PC-9 (cell line): ENCODE measurements at regions not wholly inside any gene's neighbourhood (a gene's known extent, or its start where the extent isn't known, plus 50 kb on each side); places are given as distances from the start of the nearest gene placed in this dataset.

Experiments
- BruUV-seq: library from RNA; stranded (reverse); fragments of 400-500 nt; replicated peaks from 2 replicates; lab custom pipeline; 2021; lab: Mats Ljungman, UMichigan
- CTCF ChIA-PET: fragments of 300-600 bp; sonication (Branson Sonifier 250); formaldehyde crosslinking; loops from one replicate; lab custom pipeline; 2022; ENCODE audit warnings: antibody characterized with exemption; lab: Charles Lee
- POLR2A ChIA-PET: fragments of 300-600 bp; sonication (Branson Sonifier 250); formaldehyde crosslinking; loops from one replicate; lab custom pipeline; 2022; ENCODE audit warnings: antibody characterized with exemption; ENCODE audit not compliant: unreplicated experiment; lab: Charles Lee
- DNase-seq, 2 experiments: peaks; one replicate each; pipeline versions ENCODE4 v3.0.0 to v3.0.0-alpha.2; 2015 to 2022; ENCODE audit warnings: mixed read lengths in 1 of 2
- H2AFZ ChIP-seq: fragments of 200-600 bp; sonication (generic); 2 replicates; pipeline ENCODE4 v1.8.1; 2017; ENCODE audit warnings: antibody characterized with exemption
- H3F3A ChIP-seq: fragments of 200-600 bp; sonication (generic); 2 replicates; pipeline ENCODE4 v1.8.1; 2017; ENCODE audit warnings: antibody characterized with exemption, mild to moderate bottlenecking, low read depth; ENCODE audit not compliant: insufficient read depth
- H3K27ac ChIP-seq: fragments of 200-600 bp; sonication (generic); 2 replicates; pipeline ENCODE4 v1.6.1; 2016; ENCODE audit warnings: mixed run types
- H3K27me3 ChIP-seq: fragments of 200-600 bp; sonication (generic); 2 replicates; pipeline ENCODE4 v1.6.1; 2016; ENCODE audit warnings: low read depth, mixed run types; ENCODE audit not compliant: insufficient read depth
- H3K36me3 ChIP-seq: fragments of 200-600 bp; sonication (generic); 2 replicates; pipeline ENCODE4 v1.6.1; 2016; ENCODE audit warnings: low read depth, mixed run types
- H3K4me1 ChIP-seq: fragments of 200-600 bp; sonication (generic); replicated peaks from 2 replicates; pipeline ENCODE4 v1.6.1; 2016; ENCODE audit warnings: mixed run types; ENCODE audit not compliant: insufficient read depth
- H3K4me2 ChIP-seq: fragments of 200-600 bp; sonication (generic); 2 replicates; pipeline ENCODE4 v1.6.1; 2017; ENCODE audit warnings: mixed run types
- H3K4me3 ChIP-seq: fragments of 200-600 bp; sonication (generic); 2 replicates; pipeline ENCODE4 v1.6.1; 2016; ENCODE audit warnings: mixed run types
- H3K79me2 ChIP-seq: fragments of 200-600 bp; sonication (generic); 2 replicates; pipeline ENCODE4 v1.6.1; 2017; ENCODE audit warnings: low read depth, mixed run types
- H3K9me2 ChIP-seq: fragments of 200-600 bp; sonication (generic); 2 replicates; pipeline ENCODE4 v1.8.1; 2017; ENCODE audit warnings: mild to moderate bottlenecking; ENCODE audit not compliant: insufficient read depth
- H3K9me3 ChIP-seq: fragments of 200-600 bp; sonication (generic); 2 replicates; pipeline ENCODE4 v1.8.1; 2016; ENCODE audit warnings: low read depth; ENCODE audit not compliant: insufficient read depth
- H4K20me1 ChIP-seq: fragments of 200-600 bp; sonication (generic); 2 replicates; pipeline ENCODE4 v1.8.1; 2017; ENCODE audit not compliant: insufficient read depth
- CTCF ChIP-seq: fragments of 200-600 bp; sonication (generic); conservative IDR thresholded peaks from 2 replicates; pipeline ENCODE4 v1.6.1; 2017; ENCODE audit warnings: mixed run types, antibody characterized with exemption, mild to moderate bottlenecking, moderate library complexity
- EZH2 ChIP-seq: fragments of 200-600 bp; sonication (generic); IDR thresholded peaks from 2 replicates; pipeline ENCODE4 v1.8.0; 2017; ENCODE audit warnings: antibody characterized with exemption, low read depth
- intact Hi-C: fragments of 100-400 bp; cut with micrococcal nuclease; formaldehyde crosslinking; loops from one replicate; pipeline ENCODE4 v1.10.0; 2022; ENCODE audit not compliant: unreplicated experiment

DNA sequence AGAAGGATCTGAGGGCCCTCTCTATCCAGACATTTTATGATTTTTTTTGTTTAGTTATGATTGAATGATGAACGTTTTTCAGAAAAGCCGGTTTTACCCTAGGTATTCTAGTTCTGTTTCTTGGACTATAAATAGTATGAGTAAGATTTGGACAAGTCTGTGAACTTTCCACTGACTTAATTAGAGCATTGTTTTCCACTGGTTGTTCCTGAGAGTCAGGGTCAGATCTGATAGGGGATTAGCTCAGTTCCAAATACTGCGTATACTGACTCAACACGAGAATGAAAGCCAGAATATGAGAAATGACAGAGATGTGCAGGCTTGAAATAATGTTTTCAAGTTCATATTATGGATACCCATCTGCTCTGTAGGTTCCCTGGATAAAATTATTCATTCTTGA is 361.6 kb downstream of the AEBP2 start:
- no peaks in the 10 kb centered on the region for H3K4me1 ChIP-seq
- no peak overlapping the region for H3K27ac ChIP-seq
- H3K36me3 ChIP-seq = no peaks in the 10 kb centered on the region
- no peaks in the 10 kb centered on the region for H3K9me3 ChIP-seq
- H2AFZ ChIP-seq = no peak overlapping the region
- ChIA-PET CTCF (no interaction called here), POLR2A (no interaction called here)
- no TSS peak for BruUV-seq
- H3K79me2 ChIP-seq = no peaks in the 10 kb centered on the region
- H3K4me2 ChIP-seq = no peak overlapping the region
- H3K9me2 ChIP-seq = no peaks in the 10 kb centered on the region
- no peak for DNase-seq
- no peak for TF ChIP-seq CTCF
- no peak for TF ChIP-seq EZH2
- H3K27me3 ChIP-seq = no peaks in the 10 kb centered on the region
- no peaks in the 10 kb centered on the region for H4K20me1 ChIP-seq
- intact Hi-C loops = no loop called here
- H3F3A ChIP-seq = no peaks in the 10 kb centered on the region
- H3K4me3 ChIP-seq = no peak overlapping the region

DNA sequence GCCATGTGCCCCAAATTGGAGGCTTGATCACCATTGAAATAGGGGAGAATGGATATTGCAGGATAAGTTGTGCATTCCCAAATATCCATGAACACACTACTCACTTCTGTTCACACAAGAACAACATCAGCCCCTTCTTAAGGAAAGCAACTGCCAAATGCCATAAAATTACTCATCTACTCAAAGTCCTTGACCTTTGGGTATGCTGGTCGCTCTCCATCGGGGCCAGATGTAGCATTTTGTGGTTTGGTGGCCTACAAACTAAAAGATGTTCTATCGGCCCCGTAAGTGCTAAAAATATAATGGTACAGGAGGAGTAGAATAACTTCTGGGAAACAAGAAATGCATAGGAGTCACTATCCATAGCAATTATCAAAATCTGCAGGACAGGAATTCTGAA is 362.6 kb downstream of the AEBP2 start:
- Histone ChIP-seq H2AFZ (no peak overlapping the region), H4K20me1 (no peaks in the 10 kb centered on the region), H3K4me3 (no peak overlapping the region), H3K9me3 (no peaks in the 10 kb centered on the region), H3K4me1 (no peaks in the 10 kb centered on the region), H3K27me3 (no peaks in the 10 kb centered on the region), H3K36me3 (no peaks in the 10 kb centered on the region), H3F3A (no peaks in the 10 kb centered on the region), H3K4me2 (no peak overlapping the region), H3K9me2 (no peaks in the 10 kb centered on the region), H3K79me2 (no peaks in the 10 kb centered on the region), H3K27ac (no peak overlapping the region)
- CTCF ChIA-PET = no interaction called here
- BruUV-seq = no TSS peak
- POLR2A ChIA-PET = no interaction called here
- DNase-seq = no peak
- TF ChIP-seq CTCF = no peak
- no peak for TF ChIP-seq EZH2
- intact Hi-C loops = no loop called here

DNA sequence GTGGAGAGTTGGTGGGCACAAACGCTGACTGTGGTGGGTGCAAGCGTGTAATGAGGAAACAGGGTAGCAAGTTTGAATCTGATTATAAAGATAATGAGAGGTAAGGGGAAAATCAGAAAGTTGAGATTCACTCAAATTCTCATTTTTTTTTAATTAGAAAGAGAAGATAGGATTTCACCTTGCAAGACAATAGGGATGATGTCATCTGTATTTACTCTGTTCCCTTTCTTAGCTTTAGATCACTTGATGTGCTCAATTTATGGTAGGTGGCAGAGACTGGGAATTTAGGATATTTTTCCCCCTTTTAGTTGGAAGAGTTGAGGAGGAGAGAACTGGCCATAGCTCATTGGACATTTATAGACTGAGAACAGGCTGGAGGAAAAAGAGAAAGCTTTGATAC is 363.6 kb downstream of the AEBP2 start:
- TF ChIP-seq EZH2 (no peak), CTCF (no peak)
- DNase-seq = no peak
- Histone ChIP-seq H2AFZ (no peak overlapping the region), H3K79me2 (no peaks in the 10 kb centered on the region), H3K4me3 (no peak overlapping the region), H3K9me3 (no peaks in the 10 kb centered on the region), H3K4me2 (no peak overlapping the region), H3K27ac (no peak overlapping the region), H3K4me1 (no peaks in the 10 kb centered on the region), H3K9me2 (no peaks in the 10 kb centered on the region), H3K36me3 (no peaks in the 10 kb centered on the region), H3F3A (no peaks in the 10 kb centered on the region), H3K27me3 (no peaks in the 10 kb centered on the region), H4K20me1 (no peaks in the 10 kb centered on the region)
- intact Hi-C loops = no loop called here
- no TSS peak for BruUV-seq
- ChIA-PET POLR2A (no interaction called here), CTCF (no interaction called here)
